ENCODE measurements at regions not wholly inside any gene's neighbourhood (a gene's known extent, or its start where the extent isn't known, plus 50 kb on each side); places are given as distances from the start of the nearest gene placed in this dataset.

DNA sequence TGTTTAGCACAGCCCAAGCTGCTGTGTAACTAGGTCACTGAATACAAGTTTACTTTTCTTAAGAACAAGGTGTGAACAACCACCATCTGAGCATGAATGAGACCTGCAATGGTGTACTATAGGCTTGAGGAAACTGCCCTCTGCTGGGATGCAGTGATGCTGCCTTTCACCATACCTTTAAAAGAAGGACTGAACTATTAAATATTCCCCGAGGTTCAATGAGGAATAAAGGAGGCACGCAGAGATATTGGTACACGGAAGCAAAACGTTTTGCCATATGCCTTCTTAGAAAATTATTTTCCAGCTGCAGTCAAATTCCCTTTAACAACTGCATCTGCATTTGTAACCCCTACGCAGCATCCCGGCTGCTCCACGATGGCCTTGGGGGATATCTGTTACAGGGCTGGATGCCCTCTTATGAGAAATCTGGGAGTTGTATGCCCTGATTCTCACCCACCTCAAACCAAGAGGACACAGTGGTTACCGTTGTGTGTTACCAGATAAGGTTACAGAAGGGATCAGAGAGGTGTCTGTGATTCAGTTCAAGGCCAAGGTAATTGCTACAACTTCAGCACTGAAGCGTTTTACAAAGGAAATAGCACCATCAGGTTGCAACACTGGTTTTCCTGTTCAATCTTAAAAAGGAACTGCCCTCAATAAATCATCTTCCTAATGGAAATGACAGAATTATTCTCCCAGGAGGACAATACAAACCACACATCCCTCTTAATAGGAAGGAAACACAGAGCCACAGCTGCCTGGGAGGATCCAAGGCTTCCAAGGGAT, 470.5 kb downstream of the LTN1 start:
- H3K27ac Mint-ChIP-seq (ENCODE audit: unreplicated experiment): peak overlapping the region; percentile 38
- peak; percentile 13 for DNase-seq
- no peaks in the 10 kb centered on the region for H3K27me3 Mint-ChIP-seq (ENCODE audit: unreplicated experiment)
- no peaks in the 10 kb centered on the region for H3K36me3 Mint-ChIP-seq (ENCODE audit: unreplicated experiment)
- H3K4me3 Mint-ChIP-seq (ENCODE audit: unreplicated experiment): no peak overlapping the region
- H3K4me1 Mint-ChIP-seq (ENCODE audit: low read depth, unreplicated experiment): peaks cover 5% of the 10 kb centered on the region
- H3K9me3 Mint-ChIP-seq (ENCODE audit: unreplicated experiment): no peaks in the 10 kb centered on the region
- TF ChIP-seq, protein P1, sequence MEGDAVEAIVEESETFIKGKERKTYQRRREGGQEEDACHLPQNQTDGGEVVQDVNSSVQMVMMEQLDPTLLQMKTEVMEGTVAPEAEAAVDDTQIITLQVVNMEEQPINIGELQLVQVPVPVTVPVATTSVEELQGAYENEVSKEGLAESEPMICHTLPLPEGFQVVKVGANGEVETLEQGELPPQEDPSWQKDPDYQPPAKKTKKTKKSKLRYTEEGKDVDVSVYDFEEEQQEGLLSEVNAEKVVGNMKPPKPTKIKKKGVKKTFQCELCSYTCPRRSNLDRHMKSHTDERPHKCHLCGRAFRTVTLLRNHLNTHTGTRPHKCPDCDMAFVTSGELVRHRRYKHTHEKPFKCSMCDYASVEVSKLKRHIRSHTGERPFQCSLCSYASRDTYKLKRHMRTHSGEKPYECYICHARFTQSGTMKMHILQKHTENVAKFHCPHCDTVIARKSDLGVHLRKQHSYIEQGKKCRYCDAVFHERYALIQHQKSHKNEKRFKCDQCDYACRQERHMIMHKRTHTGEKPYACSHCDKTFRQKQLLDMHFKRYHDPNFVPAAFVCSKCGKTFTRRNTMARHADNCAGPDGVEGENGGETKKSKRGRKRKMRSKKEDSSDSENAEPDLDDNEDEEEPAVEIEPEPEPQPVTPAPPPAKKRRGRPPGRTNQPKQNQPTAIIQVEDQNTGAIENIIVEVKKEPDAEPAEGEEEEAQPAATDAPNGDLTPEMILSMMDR (IDR thresholded peaks at IDR 0.05; ENCODE audit: partially characterized antibody, unreplicated experiment): no peak

DNA sequence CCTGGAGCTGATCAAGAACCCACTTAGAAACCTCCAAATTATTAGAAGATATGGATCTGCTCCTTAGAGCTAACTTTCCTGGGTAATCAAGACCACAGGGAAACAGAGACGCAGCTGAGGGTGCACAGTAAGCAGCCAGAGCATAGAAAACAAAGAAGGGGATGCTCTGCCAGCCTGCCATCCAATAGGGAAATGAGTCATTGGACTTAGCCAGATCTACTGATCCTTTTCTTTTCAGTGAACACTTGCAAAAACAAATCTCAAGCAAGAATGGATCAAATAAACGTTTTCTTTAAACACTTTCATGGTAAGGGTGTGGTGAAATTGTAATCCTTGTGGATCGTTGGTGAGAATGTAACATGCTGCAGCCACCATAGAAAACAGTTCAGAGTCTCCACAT, 474.0 kb downstream of the LTN1 start:
- Mint-ChIP-seq H3K27ac (ENCODE audit: unreplicated experiment) (no peak overlapping the region), H3K27me3 (ENCODE audit: unreplicated experiment) (no peaks in the 10 kb centered on the region), H3K4me3 (ENCODE audit: unreplicated experiment) (no peak overlapping the region), H3K9me3 (ENCODE audit: unreplicated experiment) (no peaks in the 10 kb centered on the region), H3K4me1 (ENCODE audit: low read depth, unreplicated experiment) (peaks cover 10% of the 10 kb centered on the region), H3K36me3 (ENCODE audit: unreplicated experiment) (no peaks in the 10 kb centered on the region)
- TF ChIP-seq, protein P1 (IDR thresholded peaks at IDR 0.05; ENCODE audit: partially characterized antibody, unreplicated experiment): no peak
- DNase-seq: no peak

DNA sequence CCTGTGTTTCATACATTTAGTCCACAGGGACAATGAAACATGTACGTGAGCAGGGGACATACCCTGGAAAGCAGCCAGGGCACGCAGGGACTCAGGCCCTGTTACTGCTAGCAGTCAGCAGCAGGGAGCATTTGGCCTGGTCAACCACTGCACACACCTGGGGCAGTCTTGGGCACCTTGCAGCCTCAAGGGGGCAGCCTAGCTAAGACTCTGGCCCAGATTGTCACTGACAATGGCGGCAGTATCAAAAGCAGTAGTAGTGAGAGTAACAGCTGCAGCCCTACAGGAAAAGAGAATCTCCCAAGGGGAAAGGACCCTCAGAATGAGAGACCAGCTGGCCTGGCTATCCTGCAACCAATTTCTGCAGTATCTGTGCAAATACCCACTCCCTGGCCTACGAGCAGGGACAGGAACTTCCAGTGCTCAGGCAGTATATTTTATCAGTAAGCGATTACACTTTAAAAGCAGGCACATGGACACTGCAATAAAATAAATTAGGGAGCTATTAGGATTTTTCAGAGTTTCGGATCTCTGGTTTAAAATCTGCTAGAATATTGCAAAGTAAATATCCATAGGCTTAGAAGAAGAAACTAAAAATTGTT, 475.6 kb downstream of the LTN1 start:
- H3K36me3 Mint-ChIP-seq (ENCODE audit: unreplicated experiment): no peaks in the 10 kb centered on the region
- no peaks in the 10 kb centered on the region for H3K27me3 Mint-ChIP-seq (ENCODE audit: unreplicated experiment)
- peaks cover 10% of the 10 kb centered on the region for H3K4me1 Mint-ChIP-seq (ENCODE audit: low read depth, unreplicated experiment)
- H3K27ac Mint-ChIP-seq (ENCODE audit: unreplicated experiment): peak overlapping the region; percentile 68
- TF ChIP-seq, protein P1 (IDR thresholded peaks at IDR 0.05; ENCODE audit: partially characterized antibody, unreplicated experiment): peak; percentile 52
- peak; percentile 75 for DNase-seq
- no peak overlapping the region for H3K4me3 Mint-ChIP-seq (ENCODE audit: unreplicated experiment)
- H3K9me3 Mint-ChIP-seq (ENCODE audit: unreplicated experiment): no peaks in the 10 kb centered on the region

DNA sequence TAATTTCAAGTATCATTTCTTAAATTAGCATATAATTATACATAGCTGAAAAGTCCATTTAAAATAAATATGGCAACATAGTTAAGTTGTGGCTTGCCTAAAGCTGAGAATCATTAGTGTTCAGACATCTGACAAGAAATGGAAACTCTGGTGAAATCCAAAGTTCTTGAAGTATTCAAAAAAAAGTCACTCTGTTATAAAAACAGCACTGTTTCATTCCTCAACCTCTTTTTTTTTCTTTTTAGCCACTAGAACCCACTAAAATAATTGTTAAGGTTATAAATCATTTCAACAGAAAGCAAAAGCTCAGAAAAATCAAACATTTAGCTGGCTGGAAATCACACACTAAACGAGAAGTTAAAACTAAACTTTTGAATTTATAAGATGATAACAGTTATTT, 476.7 kb downstream of the LTN1 start:
- Mint-ChIP-seq H3K4me1 (ENCODE audit: low read depth, unreplicated experiment) (peaks cover 10% of the 10 kb centered on the region), H3K27me3 (ENCODE audit: unreplicated experiment) (no peaks in the 10 kb centered on the region), H3K27ac (ENCODE audit: unreplicated experiment) (no peak overlapping the region), H3K36me3 (ENCODE audit: unreplicated experiment) (no peaks in the 10 kb centered on the region), H3K4me3 (ENCODE audit: unreplicated experiment) (no peak overlapping the region), H3K9me3 (ENCODE audit: unreplicated experiment) (no peaks in the 10 kb centered on the region)
- TF ChIP-seq, protein P1 (IDR thresholded peaks at IDR 0.05; ENCODE audit: partially characterized antibody, unreplicated experiment): no peak
- no peak for DNase-seq

DNA sequence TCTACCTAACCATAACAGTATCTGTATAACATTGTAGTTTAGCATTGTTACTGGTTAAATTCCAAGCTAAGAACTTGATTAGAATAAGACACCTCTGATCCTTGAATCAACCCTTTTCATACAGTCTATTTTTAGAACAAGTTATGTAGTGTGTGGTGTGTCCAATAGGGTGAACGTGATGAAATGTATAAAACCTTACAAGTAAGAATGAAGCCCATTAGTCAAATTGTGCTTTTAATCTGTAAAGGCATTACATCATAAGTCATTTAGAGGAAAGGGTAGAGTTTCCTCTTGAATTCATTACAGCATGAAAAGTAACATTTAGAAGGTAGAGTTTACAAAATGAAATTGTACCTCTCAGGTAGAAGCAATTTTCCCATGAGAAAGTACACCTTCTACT, 479.2 kb downstream of the LTN1 start:
- H3K27me3 Mint-ChIP-seq (ENCODE audit: unreplicated experiment): peaks cover 1% of the 10 kb centered on the region
- no peaks in the 10 kb centered on the region for H3K36me3 Mint-ChIP-seq (ENCODE audit: unreplicated experiment)
- no peak for DNase-seq
- TF ChIP-seq, protein P1 (IDR thresholded peaks at IDR 0.05; ENCODE audit: partially characterized antibody, unreplicated experiment): no peak
- no peak overlapping the region for H3K4me3 Mint-ChIP-seq (ENCODE audit: unreplicated experiment)
- H3K4me1 Mint-ChIP-seq (ENCODE audit: low read depth, unreplicated experiment): peaks cover 10% of the 10 kb centered on the region
- no peak overlapping the region for H3K27ac Mint-ChIP-seq (ENCODE audit: unreplicated experiment)
- no peaks in the 10 kb centered on the region for H3K9me3 Mint-ChIP-seq (ENCODE audit: unreplicated experiment)
